ENCODE measurements at regions not wholly inside any gene's neighbourhood (a gene's known extent, or its start where the extent isn't known, plus 50 kb on each side); places are given as distances from the start of the nearest gene placed in this dataset.

- DNase-seq: no peak
Measured at GRCh38 chr1:168631671-168632400, 55.4 kb downstream of the XCL1 start.

DNA sequence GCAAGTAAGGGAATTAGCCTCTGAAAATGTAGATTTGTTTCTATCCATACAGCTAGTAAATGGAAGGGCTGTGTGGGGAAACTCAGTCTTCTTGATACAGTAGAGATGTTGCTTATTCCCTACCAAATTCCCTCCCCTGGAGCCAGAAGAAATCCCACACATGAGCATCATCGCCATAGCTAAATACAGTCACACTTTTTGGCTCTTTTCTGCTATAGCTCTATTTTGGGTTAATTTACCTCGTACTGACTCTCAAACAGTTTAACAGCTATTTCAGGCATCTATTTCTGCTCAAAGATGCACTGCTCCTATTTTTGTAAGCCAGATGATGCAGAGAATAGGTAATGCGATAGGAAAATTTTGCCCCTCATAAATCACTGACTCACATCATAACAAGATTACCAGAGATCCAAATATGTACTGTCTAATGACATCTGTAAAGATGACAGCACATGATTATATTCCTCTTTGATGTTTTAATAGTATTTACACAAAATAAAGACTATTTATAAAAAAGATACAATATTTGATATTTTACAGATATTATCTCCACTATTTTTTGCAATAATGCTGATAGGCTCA lies 58.6 kb downstream of the XCL1 start:
- no peak for DNase-seq

- no peak for DNase-seq
Measured at GRCh38 chr1:168636200-168636599, 59.8 kb downstream of the XCL1 start.

DNA sequence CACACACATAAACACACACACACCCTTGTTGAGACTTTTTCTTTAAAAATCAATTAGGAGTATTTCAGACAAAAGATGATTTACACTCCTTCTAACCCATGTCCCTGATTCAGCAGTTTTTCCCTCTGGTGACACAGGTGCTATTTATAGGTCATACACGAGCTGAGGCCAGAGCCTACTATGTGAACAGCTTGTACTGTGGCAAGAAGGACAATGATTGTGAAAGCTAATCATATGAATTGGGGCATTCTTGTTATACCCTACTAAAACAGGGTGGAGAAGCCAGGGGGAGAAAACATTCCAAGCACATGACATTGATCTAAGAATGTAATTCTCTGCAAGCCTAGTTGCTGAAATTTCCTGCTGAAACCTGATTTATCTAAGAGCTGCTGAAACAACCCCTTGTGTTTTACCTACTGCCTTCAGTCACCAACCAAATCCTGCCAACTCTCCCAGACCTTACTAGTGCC lies 60.3 kb downstream of the XCL1 start:
- DNase-seq: no peak

- DNase-seq: peak in 1 of 5 experiments; percentile 34
Measured at GRCh38 chr1:168637350-168637991, 61.1 kb downstream of the XCL1 start.

DNA sequence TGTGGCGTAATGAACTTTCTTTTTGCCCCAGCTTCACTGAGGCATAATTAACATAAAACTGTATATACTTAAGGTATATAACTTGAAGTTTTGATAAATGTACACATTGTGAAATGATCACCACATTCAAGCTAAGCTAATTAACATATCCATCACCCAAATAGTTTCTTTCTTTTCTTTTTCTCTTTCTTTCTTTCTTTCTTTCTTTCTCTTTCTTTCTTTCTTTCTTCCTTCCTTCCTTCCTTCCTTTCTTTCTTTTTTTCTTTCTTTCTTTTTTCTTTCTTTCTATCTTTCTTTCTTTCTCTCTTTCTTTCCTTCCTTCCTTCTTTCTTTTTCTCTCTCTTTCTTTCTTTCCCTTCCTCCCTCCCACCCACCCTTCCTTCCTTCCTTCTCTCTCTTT lies 62.5 kb downstream of the XCL1 start:
- DNase-seq: no peak

- DNase-seq: no peak
Measured at GRCh38 chr1:168640182-168640581, 63.8 kb downstream of the XCL1 start.

DNA sequence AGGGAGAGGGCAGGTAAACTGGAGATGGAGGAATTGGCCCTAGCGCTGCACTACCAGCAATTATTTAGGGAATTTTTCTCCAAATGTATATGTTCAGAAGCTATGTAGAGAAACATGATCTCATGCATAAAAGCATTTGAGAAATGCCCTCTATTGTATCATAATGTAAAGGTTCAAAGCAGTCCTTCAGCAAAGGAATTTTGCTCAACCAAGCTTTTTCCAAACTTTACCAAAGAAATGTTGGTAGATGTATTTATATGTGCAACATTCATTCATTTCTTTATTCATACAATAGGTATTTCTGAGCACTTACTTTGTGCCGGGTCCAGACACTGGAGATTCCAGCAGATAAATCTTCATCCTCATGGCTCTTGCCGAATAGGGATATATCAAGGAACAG lies 64.4 kb downstream of the XCL1 start:
- no peak for DNase-seq

GRCh38 chr1:168643152-168643551 lies 66.7 kb downstream of the XCL1 start:
- DNase-seq: no peak
